ENCODE measurements at regions not wholly inside any gene's neighbourhood (a gene's known extent, or its start where the extent isn't known, plus 50 kb on each side); places are given as distances from the start of the nearest gene placed in this dataset.

DNA sequence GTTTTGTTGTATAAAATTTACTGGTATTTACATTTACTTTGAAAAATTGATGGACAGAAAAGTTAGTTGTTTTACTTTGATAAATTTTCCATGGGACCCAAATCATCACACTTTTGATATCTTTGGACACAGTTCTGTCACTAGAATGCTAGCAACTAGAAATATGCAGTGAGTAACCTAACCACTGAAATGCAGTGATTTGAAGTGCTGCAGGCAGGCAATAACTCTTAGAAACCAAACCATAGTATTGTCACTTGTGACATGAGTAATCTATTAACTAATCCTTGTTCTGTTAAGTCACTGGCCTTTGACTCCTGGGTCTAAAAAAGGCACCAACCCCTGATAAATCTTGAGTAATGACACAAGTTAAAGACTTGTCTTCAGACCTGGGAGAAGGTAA is 620.0 kb upstream of the ATXN8OS start:
- Histone ChIP-seq H3K27me3 (no peaks in the 10 kb centered on the region), H3K4me3 (no peak overlapping the region), H3K9me3 (peaks cover 0 to 10% (median 0%) of the 10 kb centered on the region in 4 donors), H3K4me1 (no peaks in the 10 kb centered on the region), H3K36me3 (no peaks in the 10 kb centered on the region), H3K27ac (no peak overlapping the region)
- no peak for TF ChIP-seq POLR2A (IDR thresholded peaks at IDR 0.05)
- no peak for TF ChIP-seq EP300 (IDR thresholded peaks at IDR 0.05)
- TF ChIP-seq POLR2AphosphoS5 (IDR thresholded peaks at IDR 0.05): no peak
- TF ChIP-seq, protein P1, sequence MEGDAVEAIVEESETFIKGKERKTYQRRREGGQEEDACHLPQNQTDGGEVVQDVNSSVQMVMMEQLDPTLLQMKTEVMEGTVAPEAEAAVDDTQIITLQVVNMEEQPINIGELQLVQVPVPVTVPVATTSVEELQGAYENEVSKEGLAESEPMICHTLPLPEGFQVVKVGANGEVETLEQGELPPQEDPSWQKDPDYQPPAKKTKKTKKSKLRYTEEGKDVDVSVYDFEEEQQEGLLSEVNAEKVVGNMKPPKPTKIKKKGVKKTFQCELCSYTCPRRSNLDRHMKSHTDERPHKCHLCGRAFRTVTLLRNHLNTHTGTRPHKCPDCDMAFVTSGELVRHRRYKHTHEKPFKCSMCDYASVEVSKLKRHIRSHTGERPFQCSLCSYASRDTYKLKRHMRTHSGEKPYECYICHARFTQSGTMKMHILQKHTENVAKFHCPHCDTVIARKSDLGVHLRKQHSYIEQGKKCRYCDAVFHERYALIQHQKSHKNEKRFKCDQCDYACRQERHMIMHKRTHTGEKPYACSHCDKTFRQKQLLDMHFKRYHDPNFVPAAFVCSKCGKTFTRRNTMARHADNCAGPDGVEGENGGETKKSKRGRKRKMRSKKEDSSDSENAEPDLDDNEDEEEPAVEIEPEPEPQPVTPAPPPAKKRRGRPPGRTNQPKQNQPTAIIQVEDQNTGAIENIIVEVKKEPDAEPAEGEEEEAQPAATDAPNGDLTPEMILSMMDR (IDR thresholded peaks at IDR 0.05): no peak
- ATAC-seq (ENCODE audit: low FRiP score in 2 of 2) (no peak), DNase-seq (no peak)

DNA sequence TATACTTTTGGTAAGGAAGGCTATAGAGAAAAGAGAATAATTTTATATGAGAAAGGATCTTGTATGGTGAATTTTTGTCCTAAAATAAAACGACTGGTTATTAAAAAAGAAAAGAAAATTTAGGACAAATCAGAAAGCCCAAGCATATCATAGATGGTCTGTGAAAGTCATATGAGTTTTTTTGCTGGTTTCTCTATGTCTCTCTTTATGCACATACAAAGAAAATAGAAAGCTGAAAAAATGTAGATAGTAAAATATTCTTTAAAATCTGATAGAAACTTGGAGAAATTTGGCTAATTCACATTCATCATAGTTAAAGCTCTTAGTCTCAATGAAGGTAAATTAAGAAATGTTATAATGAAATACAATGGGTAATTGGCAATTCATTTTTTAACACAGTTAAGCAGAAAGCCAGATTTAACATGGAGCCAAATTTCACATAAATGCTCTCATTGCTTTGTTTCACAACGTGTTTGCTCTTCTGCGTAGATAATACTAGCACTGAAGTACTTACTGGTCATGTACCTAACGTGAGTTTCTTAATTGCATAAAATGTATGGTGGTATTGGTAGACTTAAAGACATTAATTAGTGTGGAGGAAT is 621.5 kb upstream of the ATXN8OS start:
- Histone ChIP-seq H3K4me3 (no peak overlapping the region), H3K4me1 (no peaks in the 10 kb centered on the region), H3K27ac (no peak overlapping the region), H3K27me3 (no peaks in the 10 kb centered on the region), H3K9me3 (peaks cover 0 to 10% (median 0%) of the 10 kb centered on the region in 4 donors), H3K36me3 (no peaks in the 10 kb centered on the region)
- DNase-seq: no peak
- ATAC-seq (ENCODE audit: low FRiP score in 2 of 2): no peak
- 54 to 66% methylated on average over 4 of the region's 4 CpGs for WGBS, 2 donors
- TF ChIP-seq EP300 (IDR thresholded peaks at IDR 0.05): no peak
- TF ChIP-seq POLR2A (IDR thresholded peaks at IDR 0.05): no peak
- no peak for TF ChIP-seq POLR2AphosphoS5 (IDR thresholded peaks at IDR 0.05)
- TF ChIP-seq, protein P1 (IDR thresholded peaks at IDR 0.05): no peak

DNA sequence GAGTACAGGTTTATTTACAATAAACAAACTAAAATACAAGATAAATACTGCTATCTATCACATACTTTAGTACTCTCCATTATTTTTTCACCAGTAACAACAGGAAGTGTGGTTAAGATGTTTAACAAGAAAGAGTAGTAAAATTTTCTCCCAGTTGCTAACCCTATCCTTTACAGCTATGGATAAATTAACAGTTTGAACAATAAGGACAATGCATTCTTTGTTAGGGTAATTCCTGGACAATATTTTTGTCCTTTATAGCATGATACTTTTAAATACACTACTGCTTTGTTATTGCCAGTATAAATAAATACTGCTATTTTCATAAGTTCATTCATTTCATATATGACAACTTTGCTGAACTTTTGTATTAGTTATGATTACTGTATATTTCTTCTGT is 630.2 kb upstream of the ATXN8OS start:
- DNase-seq: no peak
- H3K27me3 ChIP-seq: no peaks in the 10 kb centered on the region
- H3K36me3 ChIP-seq: no peaks in the 10 kb centered on the region
- H3K9me3 ChIP-seq: no peaks in the 10 kb centered on the region
- no peak overlapping the region for H3K4me3 ChIP-seq
- TF ChIP-seq POLR2AphosphoS5 (IDR thresholded peaks at IDR 0.05): no peak
- no peak for ATAC-seq (ENCODE audit: low FRiP score in 2 of 2)
- no peak overlapping the region for H3K27ac ChIP-seq
- no peaks in the 10 kb centered on the region for H3K4me1 ChIP-seq

DNA sequence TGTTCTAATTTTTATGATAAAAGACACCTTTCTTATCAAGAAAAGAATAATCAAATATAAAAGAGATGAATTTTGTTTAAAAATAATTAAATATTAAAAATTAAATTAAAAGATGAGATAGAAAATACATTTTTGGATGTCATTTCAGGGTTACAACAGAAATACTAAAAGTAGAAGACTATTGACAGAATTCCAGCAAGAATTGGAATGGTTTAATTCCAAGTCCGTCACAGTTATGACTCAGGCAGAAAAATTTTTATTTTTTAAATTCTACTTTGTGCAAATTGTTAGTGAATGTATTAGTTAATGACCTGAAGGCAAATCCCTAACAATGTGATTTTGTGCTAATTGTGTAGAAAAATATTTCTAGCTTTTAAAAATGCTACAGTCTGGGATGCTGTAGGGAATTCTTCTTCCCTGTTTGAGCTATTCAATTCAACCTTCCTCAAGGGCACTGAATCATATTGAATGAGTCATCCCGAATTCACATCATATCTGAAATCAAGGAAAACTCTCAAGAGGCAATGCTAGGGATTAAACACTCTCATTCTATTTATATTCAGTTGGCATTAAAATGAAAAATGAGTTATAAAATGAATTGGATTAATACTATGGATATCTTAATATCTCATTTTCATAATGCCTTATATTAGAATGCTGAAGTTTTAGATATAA is 633.5 kb upstream of the ATXN8OS start:
- Histone ChIP-seq H3K4me1 (no peaks in the 10 kb centered on the region), H3K27ac (no peak overlapping the region), H3K4me3 (no peak overlapping the region), H3K9me3 (no peaks in the 10 kb centered on the region), H3K36me3 (no peaks in the 10 kb centered on the region), H3K27me3 (no peaks in the 10 kb centered on the region)
- WGBS, 2 donors: 79 to 83% methylated on average over 2 of the region's 2 CpGs
- ATAC-seq (ENCODE audit: low FRiP score in 2 of 2): no peak
- no peak for DNase-seq
- TF ChIP-seq EP300 (IDR thresholded peaks at IDR 0.05) (no peak), POLR2A (IDR thresholded peaks at IDR 0.05) (no peak), POLR2AphosphoS5 (IDR thresholded peaks at IDR 0.05) (no peak)
- TF ChIP-seq, protein P1 (IDR thresholded peaks at IDR 0.05): no peak

DNA sequence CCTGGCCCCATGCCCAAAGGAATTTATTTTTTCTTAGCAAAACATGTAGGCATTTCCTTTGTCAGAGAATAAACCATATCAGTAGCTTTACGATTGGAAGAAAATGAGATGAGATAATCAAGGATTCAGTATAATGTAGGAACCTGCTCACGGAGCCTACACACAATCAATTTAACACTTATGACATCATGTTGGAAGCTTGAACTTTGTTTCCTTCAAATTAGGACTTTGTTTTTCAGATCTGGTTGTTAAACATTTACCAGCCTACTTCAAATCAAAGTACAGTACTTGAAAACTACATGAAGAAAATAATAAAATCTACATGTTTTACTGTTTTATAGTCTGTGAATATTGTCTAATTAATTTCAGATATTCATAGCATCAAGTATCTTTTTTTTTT is 639.0 kb upstream of the ATXN8OS start:
- Histone ChIP-seq H3K4me3 (no peak overlapping the region), H3K27ac (no peak overlapping the region), H3K36me3 (no peaks in the 10 kb centered on the region), H3K27me3 (no peaks in the 10 kb centered on the region), H3K9me3 (peaks cover 0 to 3% (median 0%) of the 10 kb centered on the region in 4 donors), H3K4me1 (no peaks in the 10 kb centered on the region)
- TF ChIP-seq, protein P1 (IDR thresholded peaks at IDR 0.05): no peak
- ATAC-seq (ENCODE audit: low FRiP score in 2 of 2) (no peak), DNase-seq (no peak)
- WGBS, 2 donors: 63 to 73% methylated on average over 2 of the region's 2 CpGs

All from upper lobe of left lung (tissue), 6 donors.